CD4-positive, alpha-beta T cell treated with Interleukin-6 at 100 ng/mL for 8 hours (primary cell): ENCODE measurements at regions not wholly inside any gene's neighbourhood (a gene's known extent, or its start where the extent isn't known, plus 50 kb on each side); places are given as distances from the start of the nearest gene placed in this dataset.

Experiments used
- DNase-seq: peaks from one replicate; pipeline ENCODE4 v3.0.0-alpha.2; 2020; ENCODE audit warnings: mixed read lengths, low spot score

DNA sequence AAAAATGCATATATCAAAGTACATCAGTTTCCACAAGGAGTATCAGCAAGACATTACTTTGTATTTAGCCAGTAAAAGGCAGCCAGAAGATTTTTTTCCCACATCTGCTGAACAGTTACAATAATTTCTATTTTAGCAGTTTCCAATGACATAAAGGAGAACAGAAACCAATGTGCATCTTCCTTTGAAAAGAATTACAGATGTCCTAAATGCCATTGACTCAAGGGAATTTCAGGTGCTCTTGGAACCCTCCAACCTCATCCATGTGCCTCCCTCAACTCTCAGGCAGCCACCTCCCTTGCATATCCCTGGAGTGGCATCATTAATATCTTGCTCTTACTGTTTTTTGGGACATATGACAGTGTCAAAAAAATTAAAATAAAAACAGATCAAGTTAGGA lies 62.2 kb upstream of the ST8SIA1 start:
- DNase-seq: no peak

DNA sequence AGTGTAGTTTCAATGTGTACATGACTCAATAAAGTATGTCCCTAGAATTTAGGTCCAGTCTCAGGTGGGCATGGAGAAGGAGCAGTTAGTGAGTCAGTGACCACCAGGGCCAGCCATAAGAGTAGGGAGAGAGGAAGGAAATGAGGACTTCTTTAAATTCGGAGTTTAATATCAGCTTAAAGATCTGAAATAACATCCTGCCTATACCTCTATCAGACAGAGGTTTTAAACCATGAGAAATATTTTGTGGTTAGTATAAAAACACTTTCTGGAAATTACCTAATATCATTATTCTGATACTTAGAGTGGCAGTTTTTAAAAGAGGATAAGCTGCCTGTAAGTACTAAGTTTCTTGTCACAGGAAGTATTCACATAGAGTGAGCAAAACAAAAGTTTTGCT lies 61.7 kb upstream of the ST8SIA1 start:
- peak; percentile 44 for DNase-seq

DNA sequence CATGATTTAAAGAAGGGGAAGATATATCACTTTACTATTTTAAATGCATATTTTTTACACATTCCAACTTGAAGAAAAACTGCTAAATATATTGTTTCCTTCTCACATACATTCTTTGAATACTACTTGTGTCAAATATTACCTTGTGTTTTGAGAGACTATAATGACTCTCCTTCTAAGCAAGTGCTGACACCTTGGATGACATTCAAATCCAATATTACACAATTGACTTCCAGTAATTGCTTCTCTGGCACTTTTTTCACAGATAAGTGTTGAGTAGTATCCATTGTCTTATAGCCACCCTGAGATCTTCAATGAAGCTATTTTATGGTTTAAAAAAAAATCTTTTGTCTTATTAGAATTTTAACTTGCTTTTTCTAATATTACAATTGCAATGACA lies 61.2 kb upstream of the ST8SIA1 start:
- DNase-seq: no peak
